Peyer's patch (tissue), 4 donors: ENCODE measurements at regions not wholly inside any gene's neighbourhood (a gene's known extent, or its start where the extent isn't known, plus 50 kb on each side); places are given as distances from the start of the nearest gene placed in this dataset.

Experiments
- CTCF ChIP-seq, 6 experiments: fragments of 450-650 bp in 4 of 6; fragments of 200-600 bp in 2 of 6; sonication (generic) in 1 of 6; IDR thresholded peaks; one replicate each; pipeline ENCODE4 v1.5.1; 2017 to 2019; ENCODE audit warnings: antibody characterized with exemption in 6 of 6, mild to moderate bottlenecking in 3 of 6, moderate library complexity in 1 of 6
- POLR2A ChIP-seq, 2 donors: fragments of 450-650 bp; IDR thresholded peaks; one replicate each; pipeline ENCODE4 v1.5.1; 2017; ENCODE audit warnings: antibody characterized with exemption in 2 of 2, mild to moderate bottlenecking in 2 of 2, moderate library complexity in 2 of 2

GRCh38 chr5:33223563-33224284 lies 217.0 kb upstream of the TARS1 start:
- TF ChIP-seq CTCF (IDR thresholded peaks at IDR 0.05) (no peak), POLR2A (IDR thresholded peaks at IDR 0.05) (no peak)
